Type B pancreatic cell (in vitro differentiated cells): ENCODE measurements at regions not wholly inside any gene's neighbourhood (a gene's known extent, or its start where the extent isn't known, plus 50 kb on each side); places are given as distances from the start of the nearest gene placed in this dataset.

Source experiments
- DNase-seq: peaks from one replicate; pipeline ENCODE4 v3.0.0; 2021; ENCODE audit warnings: mixed read lengths; ENCODE audit not compliant: unreplicated experiment; ENCODE audit errors: extremely low spot score
- H3K27ac Mint-ChIP-seq: 2 replicates; pipeline ENCODE4 v1.8.0; 2021; ENCODE audit warnings: mild to moderate bottlenecking, mixed read lengths
- H3K27me3 Mint-ChIP-seq: 2 replicates; pipeline ENCODE4 v1.8.0; 2021; ENCODE audit warnings: mixed read lengths
- H3K36me3 Mint-ChIP-seq: 2 replicates; pipeline ENCODE4 v1.8.0; 2021; ENCODE audit warnings: mixed read lengths
- H3K4me1 Mint-ChIP-seq: one replicate; pipeline ENCODE4 v1.8.0; 2021; ENCODE audit warnings: mixed read lengths; ENCODE audit not compliant: unreplicated experiment
- H3K4me3 Mint-ChIP-seq: 2 replicates; pipeline ENCODE4 v1.8.0; 2021; ENCODE audit warnings: mild to moderate bottlenecking, mixed read lengths
- H3K9me3 Mint-ChIP-seq: 2 replicates; pipeline ENCODE4 v1.8.0; 2021; ENCODE audit warnings: mixed read lengths
- CTCF ChIP-seq: fragments of 200-600 bp; sonication (generic); conservative IDR thresholded peaks from 2 replicates; pipeline ENCODE4 v1.5.0; 2021; ENCODE audit warnings: antibody characterized with exemption, mild to moderate bottlenecking

GRCh38 chr13:27371932-27372331 lies 52.5 kb upstream of the GTF3A start:
- TF ChIP-seq CTCF, result no peak
- no peak for DNase-seq
- Mint-ChIP-seq H3K27me3 (peaks cover 76% of the 10 kb centered on the region), H3K27ac (no peak overlapping the region), H3K4me3 (no peak overlapping the region), H3K9me3 (peaks cover 4% of the 10 kb centered on the region), H3K36me3 (no peaks in the 10 kb centered on the region), H3K4me1 (peaks cover 5% of the 10 kb centered on the region)

GRCh38 chr13:27372896-27373295 lies 51.5 kb upstream of the GTF3A start:
- Mint-ChIP-seq H3K4me1 (peaks cover 5% of the 10 kb centered on the region), H3K27me3 (peaks cover 72% of the 10 kb centered on the region), H3K9me3 (peaks cover 4% of the 10 kb centered on the region), H3K36me3 (no peaks in the 10 kb centered on the region), H3K4me3 (peak overlapping the region; percentile 40), H3K27ac (peak overlapping the region; percentile 62)
- no peak for TF ChIP-seq CTCF
- DNase-seq, result no peak

- Mint-ChIP-seq H3K27ac (peak overlapping the region; percentile 28), H3K36me3 (no peaks in the 10 kb centered on the region), H3K4me3 (no peak overlapping the region), H3K27me3 (peaks cover 61% of the 10 kb centered on the region), H3K4me1 (peaks cover 5% of the 10 kb centered on the region), H3K9me3 (peaks cover 4% of the 10 kb centered on the region)
- no peak for TF ChIP-seq CTCF
- no peak for DNase-seq
Observed at GRCh38 chr13:27374126-27374613, 50.2 kb upstream of the GTF3A start.
